CD4-positive, CD25-positive, alpha-beta regulatory T cell (primary cell): ENCODE measurements at regions not wholly inside any gene's neighbourhood (a gene's known extent, or its start where the extent isn't known, plus 50 kb on each side); places are given as distances from the start of the nearest gene placed in this dataset.
"Not testable (repeated sequence)": the region's sequence is repeated elsewhere in the genome, so short reads cannot be mapped to it uniquely, and the experiment has no call there.

Source experiments
- ATAC-seq, 2 donors: fragments of 150-1000 bp; cut with Tn5 transposase; one replicate each; pipeline ENCODE4 v1.10.0; 2021; ENCODE audit warnings: low read depth in 2 of 2, moderate number of reproducible peaks in 2 of 2, moderate library complexity in 1 of 2
- DNase-seq, 3 donors: peaks; one replicate each; pipeline versions ENCODE4 v3.0.0 to v3.0.0-alpha.2; 2012 to 2022; ENCODE audit warnings: mixed read lengths in 1 of 3
- H3K27ac ChIP-seq: one replicate; pipeline ENCODE4 v1.7.0; 2013; ENCODE audit warnings: mild to moderate bottlenecking, low read length; ENCODE audit not compliant: insufficient read depth, poor library complexity, severe bottlenecking
- H3K27me3 ChIP-seq: one replicate; pipeline ENCODE4 v1.7.0; 2013; ENCODE audit warnings: low read length; ENCODE audit not compliant: control insufficient read depth, insufficient read depth
- H3K36me3 ChIP-seq: one replicate; pipeline ENCODE4 v1.7.0; 2013; ENCODE audit warnings: mild to moderate bottlenecking, low read length, moderate library complexity; ENCODE audit not compliant: control insufficient read depth, insufficient read depth
- H3K4me1 ChIP-seq: 2 replicates; pipeline ENCODE4 v1.7.0; 2013; ENCODE audit warnings: mild to moderate bottlenecking, low read length; ENCODE audit not compliant: insufficient read depth, control insufficient read depth, poor library complexity, severe bottlenecking
- H3K4me3 ChIP-seq: one replicate; pipeline ENCODE4 v1.7.0; 2013; ENCODE audit warnings: low read depth, mild to moderate bottlenecking, low read length, moderate library complexity
- H3K9me3 ChIP-seq, 2 experiments: 1 replicate in 1 of 2; 2 replicates in 1 of 2; pipeline ENCODE4 v1.7.0; 2013; ENCODE audit warnings: low read length in 2 of 2, mild to moderate bottlenecking in 1 of 2, moderate library complexity in 1 of 2; ENCODE audit not compliant: control insufficient read depth in 2 of 2
- H3K27ac Mint-ChIP-seq, 3 donors: one replicate each; pipeline ENCODE4 v1.8.0; 2020 to 2022; ENCODE audit warnings: mild to moderate bottlenecking in 3 of 3, mixed read lengths in 3 of 3, moderate library complexity in 2 of 3
- H3K27me3 Mint-ChIP-seq: one replicate; pipeline ENCODE4 v1.8.0; 2022; ENCODE audit warnings: mild to moderate bottlenecking, mixed read lengths
- H3K36me3 Mint-ChIP-seq: one replicate; pipeline ENCODE4 v1.8.0; 2020; ENCODE audit warnings: mixed read lengths
- H3K4me1 Mint-ChIP-seq, 4 donors: one replicate each; pipeline ENCODE4 v1.8.0; 2020 to 2022; ENCODE audit warnings: mixed read lengths in 4 of 4, mild to moderate bottlenecking in 1 of 4
- H3K4me3 Mint-ChIP-seq, 4 donors: one replicate each; pipeline ENCODE4 v1.8.0; 2020 to 2022; ENCODE audit warnings: mild to moderate bottlenecking in 4 of 4, mixed read lengths in 4 of 4, moderate library complexity in 3 of 4
- H3K9me3 Mint-ChIP-seq, 7 donors: one replicate each; pipeline ENCODE4 v1.8.0; 2020 to 2022; ENCODE audit warnings: mixed read lengths in 7 of 7, mild to moderate bottlenecking in 3 of 7, moderate library complexity in 2 of 7

DNA sequence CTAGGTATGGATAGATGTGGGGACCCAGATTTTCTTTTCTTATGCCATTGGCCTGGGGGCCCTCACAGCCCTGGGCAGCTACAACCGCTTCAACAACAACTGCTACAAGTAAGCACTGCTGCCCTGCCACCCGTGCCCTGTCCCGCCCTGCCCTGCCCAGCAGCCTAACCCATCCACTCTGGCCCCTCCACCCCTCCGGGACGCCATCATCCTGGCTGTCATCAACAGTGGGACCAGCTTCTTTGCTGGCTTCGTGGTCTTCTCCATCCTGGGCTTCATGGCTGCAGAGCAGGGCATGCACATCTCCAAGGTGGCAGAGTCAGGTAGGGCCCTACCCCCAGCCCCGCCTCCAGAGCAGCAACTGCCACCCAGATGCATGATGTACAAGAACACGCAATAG is 521.3 kb downstream of the TP53TG3F start:
- H3K27ac ChIP-seq, H3K9me3 ChIP-seq, DNase-seq, H3K4me3 ChIP-seq, H3K36me3 ChIP-seq, H3K27me3 Mint-ChIP-seq, H3K4me1 ChIP-seq, H3K4me3 Mint-ChIP-seq, H3K27ac Mint-ChIP-seq, H3K27me3 ChIP-seq, H3K36me3 Mint-ChIP-seq, ATAC-seq, H3K9me3 Mint-ChIP-seq, H3K4me1 Mint-ChIP-seq: not testable (repeated sequence)

DNA sequence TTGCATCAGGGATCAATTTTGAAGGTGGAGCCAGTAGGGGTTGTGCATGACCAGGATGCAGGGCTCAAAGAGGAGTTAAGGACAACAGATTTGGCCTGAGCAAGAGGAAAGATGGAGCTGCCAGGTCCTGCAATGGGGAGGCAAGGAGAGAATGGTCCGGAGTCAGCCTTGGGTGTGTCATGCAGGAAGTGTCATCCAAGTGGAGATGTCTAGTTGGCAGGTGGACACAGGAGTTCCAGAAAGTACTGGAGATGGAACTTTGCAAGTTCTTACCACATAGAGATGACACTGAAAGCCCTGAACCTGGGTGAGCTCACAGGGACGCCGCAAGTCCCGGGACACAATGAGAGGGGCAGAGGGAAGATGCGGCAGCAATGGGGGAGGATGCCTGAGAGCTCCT is 525.0 kb downstream of the TP53TG3F start:
- H3K27ac Mint-ChIP-seq, H3K27ac ChIP-seq, H3K4me1 ChIP-seq, H3K9me3 ChIP-seq, H3K36me3 Mint-ChIP-seq, H3K27me3 ChIP-seq, DNase-seq, H3K27me3 Mint-ChIP-seq, ATAC-seq, H3K4me1 Mint-ChIP-seq, H3K4me3 ChIP-seq, H3K9me3 Mint-ChIP-seq, H3K36me3 ChIP-seq, H3K4me3 Mint-ChIP-seq: not testable (repeated sequence)

DNA sequence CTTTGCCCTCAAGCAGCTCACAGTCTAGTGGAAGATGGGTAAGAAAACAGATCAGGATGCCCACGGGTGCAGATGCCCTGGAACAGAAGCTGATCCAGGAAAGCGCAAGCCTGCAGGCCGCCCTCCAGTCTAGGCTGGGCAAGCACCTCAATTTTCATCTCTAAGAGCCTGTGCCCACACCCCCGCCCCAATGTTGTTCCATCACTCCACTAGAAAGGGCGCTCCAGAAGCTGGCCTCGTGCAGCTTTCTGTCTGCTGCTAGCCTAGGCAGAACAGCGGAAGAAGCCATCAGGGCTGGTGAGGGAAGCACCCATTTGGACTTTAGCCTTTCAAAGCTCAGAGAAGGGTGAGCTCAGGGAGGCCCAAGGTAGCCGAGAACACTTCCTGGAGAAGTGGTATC is 527.1 kb downstream of the TP53TG3F start:
- H3K4me3 Mint-ChIP-seq, ATAC-seq, H3K27me3 Mint-ChIP-seq, H3K27me3 ChIP-seq, H3K9me3 Mint-ChIP-seq, DNase-seq, H3K4me1 Mint-ChIP-seq, H3K4me3 ChIP-seq, H3K36me3 Mint-ChIP-seq, H3K27ac ChIP-seq, H3K4me1 ChIP-seq, H3K36me3 ChIP-seq, H3K27ac Mint-ChIP-seq, H3K9me3 ChIP-seq: not testable (repeated sequence)

DNA sequence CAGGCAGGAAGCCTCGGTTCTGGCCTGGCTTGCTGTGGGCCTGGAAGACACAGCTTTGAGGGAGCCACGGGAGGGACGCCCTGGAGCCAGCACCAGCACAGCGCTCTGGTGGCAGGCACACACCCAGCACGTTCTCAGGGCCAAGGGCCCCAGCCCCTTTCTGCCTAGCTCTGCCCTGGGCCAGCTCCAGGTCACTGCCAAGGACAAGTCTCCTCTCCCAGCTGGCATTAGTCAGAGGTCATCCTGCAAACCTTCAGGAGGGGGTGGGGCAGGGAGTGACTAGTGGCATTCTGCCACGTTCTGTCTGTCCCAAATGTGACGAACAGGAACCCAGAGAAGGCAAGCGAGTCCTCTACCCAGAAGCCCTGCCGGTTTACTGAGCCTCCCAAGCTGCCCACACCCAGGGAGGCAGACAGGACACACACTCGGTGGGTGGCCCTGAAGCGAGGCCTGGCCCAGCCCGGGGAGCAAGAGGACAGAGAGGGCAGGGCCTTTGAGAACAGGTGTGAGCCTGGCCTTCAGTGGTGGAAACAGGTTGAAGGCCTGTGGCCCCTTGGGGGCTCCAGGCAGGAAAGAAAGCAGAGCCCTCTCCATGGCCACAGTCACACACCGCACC is 528.0 kb downstream of the TP53TG3F start:
- not testable (repeated sequence) for H3K9me3 ChIP-seq, ATAC-seq, H3K4me1 ChIP-seq, H3K27me3 Mint-ChIP-seq, H3K27me3 ChIP-seq, H3K4me3 Mint-ChIP-seq, DNase-seq, H3K36me3 ChIP-seq, H3K4me1 Mint-ChIP-seq, H3K4me3 ChIP-seq, H3K9me3 Mint-ChIP-seq, H3K27ac ChIP-seq, H3K36me3 Mint-ChIP-seq, H3K27ac Mint-ChIP-seq

DNA sequence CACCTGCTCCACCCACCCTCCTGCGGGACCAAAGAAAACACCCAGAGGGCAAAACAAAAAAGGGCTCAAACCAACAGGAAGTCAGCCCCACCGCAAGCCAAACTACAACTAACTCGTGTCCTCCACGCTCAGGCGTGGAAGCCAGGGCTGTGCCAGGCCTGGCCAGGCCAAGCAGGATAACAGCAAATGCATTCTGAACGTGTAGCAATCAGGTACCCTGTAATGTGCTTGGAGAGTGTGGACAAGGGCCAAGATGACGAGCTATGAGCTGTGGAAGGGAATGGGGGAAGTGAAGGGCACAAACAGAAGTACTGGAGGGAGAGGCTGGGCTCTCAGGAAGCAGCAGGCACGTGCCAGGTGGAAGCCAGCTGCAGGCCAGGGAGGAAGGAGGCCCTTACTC is 528.6 kb downstream of the TP53TG3F start:
- not testable (repeated sequence) for H3K27me3 Mint-ChIP-seq, H3K27me3 ChIP-seq, H3K27ac ChIP-seq, H3K4me3 ChIP-seq, H3K36me3 Mint-ChIP-seq, H3K4me1 Mint-ChIP-seq, H3K9me3 Mint-ChIP-seq, H3K27ac Mint-ChIP-seq, ATAC-seq, H3K9me3 ChIP-seq, H3K4me1 ChIP-seq, H3K4me3 Mint-ChIP-seq, H3K36me3 ChIP-seq, DNase-seq

DNA sequence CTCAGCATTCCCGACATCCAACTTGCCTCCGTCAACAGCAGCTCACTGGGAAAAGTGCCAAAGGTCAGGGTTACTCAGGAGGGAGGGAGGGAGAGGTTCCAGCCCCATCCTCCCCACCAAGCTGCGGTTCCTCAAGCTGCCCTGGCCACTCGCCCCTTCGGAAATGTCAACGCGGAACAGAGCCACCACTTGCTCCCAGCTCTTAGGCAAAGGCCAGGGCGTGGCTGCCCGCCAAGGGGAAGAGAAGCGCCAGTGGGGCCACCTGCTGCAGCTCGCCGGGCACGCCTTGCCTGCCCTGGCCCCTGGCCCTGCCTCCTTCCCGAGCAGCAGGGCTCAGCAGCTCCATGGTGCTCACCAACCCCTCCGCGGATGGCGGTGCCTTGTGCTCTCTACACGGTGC is 531.1 kb downstream of the TP53TG3F start:
- H3K36me3 Mint-ChIP-seq, H3K4me3 ChIP-seq, H3K9me3 Mint-ChIP-seq, H3K4me3 Mint-ChIP-seq, ATAC-seq, H3K4me1 Mint-ChIP-seq, H3K27me3 Mint-ChIP-seq, H3K36me3 ChIP-seq, H3K4me1 ChIP-seq, H3K9me3 ChIP-seq, H3K27ac Mint-ChIP-seq, H3K27me3 ChIP-seq, DNase-seq, H3K27ac ChIP-seq: not testable (repeated sequence)

DNA sequence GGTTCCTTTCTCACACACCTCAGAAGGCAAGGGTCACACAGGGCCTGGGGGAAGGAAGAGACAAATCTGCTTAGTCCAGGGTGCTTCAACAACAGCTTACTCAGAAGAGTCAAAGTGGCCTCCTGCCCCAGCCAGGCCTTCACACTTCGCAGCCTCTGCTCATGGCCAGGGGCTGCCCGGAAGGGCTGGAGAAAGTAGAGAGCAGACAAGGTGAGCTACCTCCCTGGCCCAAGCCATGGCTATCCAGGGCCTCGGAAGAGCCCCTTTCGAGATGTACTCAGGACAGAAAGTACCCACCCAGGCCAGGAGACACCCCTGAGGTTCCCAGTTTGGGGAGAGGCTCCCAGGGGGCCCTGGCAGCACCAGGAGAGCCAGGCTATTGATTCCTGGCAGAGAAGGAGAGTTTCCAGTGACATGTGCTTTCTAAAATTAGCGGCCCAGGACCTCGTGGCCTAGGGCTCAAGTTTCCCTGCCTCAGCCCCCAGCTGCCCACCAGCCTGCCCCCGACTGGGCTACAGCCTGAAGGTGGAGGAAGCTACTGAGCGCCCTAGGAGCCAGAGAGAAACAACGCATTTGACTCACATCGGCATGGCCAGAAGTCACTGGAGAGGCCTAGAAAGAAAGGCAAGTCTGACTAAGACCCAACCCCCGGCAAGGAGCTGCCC is 533.2 kb downstream of the TP53TG3F start:
- not testable (repeated sequence) for H3K36me3 Mint-ChIP-seq, H3K27me3 ChIP-seq, H3K4me1 ChIP-seq, H3K9me3 ChIP-seq, H3K4me3 ChIP-seq, H3K4me3 Mint-ChIP-seq, H3K27me3 Mint-ChIP-seq, ATAC-seq, DNase-seq, H3K4me1 Mint-ChIP-seq, H3K36me3 ChIP-seq, H3K27ac ChIP-seq, H3K27ac Mint-ChIP-seq
- peaks cover 0 to 11% (median 0%) of the 10 kb centered on the region in 7 donors for H3K9me3 Mint-ChIP-seq

DNA sequence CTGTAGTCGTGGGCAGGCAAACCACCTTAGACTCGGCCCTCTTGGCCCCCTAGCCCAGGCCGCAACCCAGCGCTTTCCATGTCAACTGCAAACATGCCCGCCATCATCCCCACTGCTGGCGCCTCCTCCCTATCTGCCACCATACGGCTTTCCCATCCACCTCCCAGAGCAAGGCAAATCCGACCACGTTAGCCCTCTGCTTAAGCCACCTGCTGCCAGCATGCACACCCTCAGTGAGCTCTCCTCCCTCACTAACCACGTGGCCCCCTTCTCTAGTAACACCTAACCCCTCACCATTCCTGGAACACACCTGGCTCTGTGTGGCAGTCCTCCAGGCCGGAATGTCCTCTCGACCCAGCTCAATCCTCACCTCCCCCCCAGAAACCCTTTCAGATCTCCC is 534.8 kb downstream of the TP53TG3F start:
- not testable (repeated sequence) for H3K27me3 Mint-ChIP-seq, ATAC-seq, H3K27ac Mint-ChIP-seq, H3K4me3 ChIP-seq, H3K4me1 ChIP-seq, H3K27me3 ChIP-seq, H3K4me3 Mint-ChIP-seq, H3K36me3 ChIP-seq, H3K9me3 ChIP-seq, H3K4me1 Mint-ChIP-seq, H3K36me3 Mint-ChIP-seq, DNase-seq, H3K27ac ChIP-seq
- H3K9me3 Mint-ChIP-seq: peaks cover 0 to 11% (median 0%) of the 10 kb centered on the region in 7 donors
